ENCODE measurements at regions not wholly inside any gene's neighbourhood (a gene's known extent, or its start where the extent isn't known, plus 50 kb on each side); places are given as distances from the start of the nearest gene placed in this dataset.

DNA sequence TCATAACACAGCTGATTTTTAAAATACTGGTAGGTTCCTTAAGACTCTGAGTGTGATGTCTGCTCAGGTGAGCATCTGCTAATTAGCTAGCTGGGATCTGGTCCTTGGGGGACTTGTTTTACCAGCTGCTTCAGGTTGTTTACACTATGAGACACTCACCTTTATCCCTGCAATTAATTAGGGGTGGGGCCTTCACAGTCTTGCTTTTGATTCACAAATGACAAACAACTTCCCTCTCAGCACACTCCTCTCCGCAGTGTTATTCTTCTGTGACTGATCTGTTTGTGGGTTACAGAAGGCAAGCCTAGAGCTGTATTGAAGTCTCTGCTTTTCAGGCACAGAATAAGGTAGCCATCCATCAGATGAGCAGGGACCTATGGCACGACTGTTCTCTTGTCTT, 62.0 kb upstream of the CD83 start:
- DNase-seq (ENCODE audit: low read depth, low spot score) = no peak
- Histone ChIP-seq H3K79me2 (ENCODE audit: control insufficient read depth, insufficient read depth, low read length) (no peaks in the 10 kb centered on the region), H4K20me1 (replicated peaks; ENCODE audit: control insufficient read depth, extremely low read depth, insufficient read depth, low read length) (no peaks in the 10 kb centered on the region), H2AFZ (ENCODE audit: low read depth, low read length) (no peak overlapping the region), H3K9me1 (replicated peaks; ENCODE audit: control insufficient read depth, extremely low read depth, insufficient read depth, low read length) (no peaks in the 10 kb centered on the region), H3K4me3 (replicated peaks in 1 of 3; ENCODE audit: insufficient read depth in 1 of 3, low read depth in 1 of 3, low read length in 3 of 3) (no peak overlapping the region), H3K4me1 (ENCODE audit: control insufficient read depth, extremely low read depth, insufficient read depth, low read length) (no peaks in the 10 kb centered on the region), H3K4me2 (ENCODE audit: insufficient read depth, low read length) (no peak overlapping the region), H3K9me3 (replicated peaks; ENCODE audit: control insufficient read depth, insufficient read depth, low read length) (no peaks in the 10 kb centered on the region), H3K27ac (ENCODE audit: insufficient read depth, low read depth, low read length) (no peak overlapping the region), H3K27me3 (ENCODE audit: control insufficient read depth in 2 of 2, insufficient read depth in 2 of 2, low read length in 2 of 2) (peaks cover 2 to 12% of the 10 kb centered on the region in 2 experiments), H3K36me3 (ENCODE audit: control insufficient read depth in 2 of 2, extremely low read depth in 1 of 2, insufficient read depth in 2 of 2, low read length in 2 of 2) (no peaks in the 10 kb centered on the region), H3K9ac (replicated peaks; ENCODE audit: extremely low read depth, insufficient read depth, low read length) (no peak overlapping the region)
- ChIA-PET POLR2A (no interaction called here), CTCF (interaction anchor here (0.9 to 4.1 kb wide), 4 partner anchors 9 to 147 kb away, joined by 3 to 26 read pairs (median 12); no protein-coding TSS in a partner anchor)
- intact Hi-C loops (cut with micrococcal nuclease) (no loop called here), dilution Hi-C loops (cut with MboI; ENCODE audit: extremely low pct_ligation_motif_present, low sequenced_read_pairs) (no loop called here)
- TF ChIP-seq EZH2 (IDR thresholded peaks at IDR 0.05; ENCODE audit: borderline replicate concordance, low read depth, low read length, severe bottlenecking) (no peak), MYC (IDR thresholded peaks at IDR 0.05; ENCODE audit: low read depth, low read length) (no peak), GATA2 (IDR thresholded peaks at IDR 0.05; ENCODE audit: insufficient read depth, insufficient read length, low read depth, low read length) (no peak), POLR2A (IDR thresholded peaks at IDR 0.05; ENCODE audit: low read depth, low read length) (no peak), FOS (IDR thresholded peaks at IDR 0.05; ENCODE audit: borderline replicate concordance, insufficient read depth, low read length) (no peak), POLR2AphosphoS5 (IDR thresholded peaks at IDR 0.05; ENCODE audit: insufficient read depth, low read depth, low read length) (no peak), JUN (IDR thresholded peaks at IDR 0.05; ENCODE audit: borderline replicate concordance, insufficient read depth, insufficient read length, low read depth) (no peak)
- TF ChIP-seq, protein P1, sequence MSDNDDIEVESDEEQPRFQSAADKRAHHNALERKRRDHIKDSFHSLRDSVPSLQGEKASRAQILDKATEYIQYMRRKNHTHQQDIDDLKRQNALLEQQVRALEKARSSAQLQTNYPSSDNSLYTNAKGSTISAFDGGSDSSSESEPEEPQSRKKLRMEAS (IDR thresholded peaks at IDR 0.05; ENCODE audit: insufficient read depth, insufficient read length) = no peak
- TF ChIP-seq, protein P2, sequence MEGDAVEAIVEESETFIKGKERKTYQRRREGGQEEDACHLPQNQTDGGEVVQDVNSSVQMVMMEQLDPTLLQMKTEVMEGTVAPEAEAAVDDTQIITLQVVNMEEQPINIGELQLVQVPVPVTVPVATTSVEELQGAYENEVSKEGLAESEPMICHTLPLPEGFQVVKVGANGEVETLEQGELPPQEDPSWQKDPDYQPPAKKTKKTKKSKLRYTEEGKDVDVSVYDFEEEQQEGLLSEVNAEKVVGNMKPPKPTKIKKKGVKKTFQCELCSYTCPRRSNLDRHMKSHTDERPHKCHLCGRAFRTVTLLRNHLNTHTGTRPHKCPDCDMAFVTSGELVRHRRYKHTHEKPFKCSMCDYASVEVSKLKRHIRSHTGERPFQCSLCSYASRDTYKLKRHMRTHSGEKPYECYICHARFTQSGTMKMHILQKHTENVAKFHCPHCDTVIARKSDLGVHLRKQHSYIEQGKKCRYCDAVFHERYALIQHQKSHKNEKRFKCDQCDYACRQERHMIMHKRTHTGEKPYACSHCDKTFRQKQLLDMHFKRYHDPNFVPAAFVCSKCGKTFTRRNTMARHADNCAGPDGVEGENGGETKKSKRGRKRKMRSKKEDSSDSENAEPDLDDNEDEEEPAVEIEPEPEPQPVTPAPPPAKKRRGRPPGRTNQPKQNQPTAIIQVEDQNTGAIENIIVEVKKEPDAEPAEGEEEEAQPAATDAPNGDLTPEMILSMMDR (IDR thresholded peaks at IDR 0.05; ENCODE audit: extremely low read depth in 1 of 2, insufficient read depth in 1 of 2, low read depth in 1 of 2, low read length in 2 of 2) = no peak
- no TSS peak for BruUV-seq (replicated peaks)
- no peak for FAIRE-seq
